Ovary (tissue), 3 donors: ENCODE measurements at regions not wholly inside any gene's neighbourhood (a gene's known extent, or its start where the extent isn't known, plus 50 kb on each side); places are given as distances from the start of the nearest gene placed in this dataset.

Experiments used
- CTCF ChIP-seq, 3 donors: fragments of 450-650 bp in 2 of 3; fragments of 200-600 bp in 1 of 3; IDR thresholded peaks; one replicate each; pipeline versions ENCODE4 v1.5.1 to v1.8.0; 2016 to 2022; ENCODE audit warnings: antibody characterized with exemption in 3 of 3, mild to moderate bottlenecking in 1 of 3
- EP300 ChIP-seq: sonication (generic); formaldehyde crosslinking; IDR thresholded peaks from one replicate; pipeline ENCODE4 v1.6.1; 2017; ENCODE audit warnings: antibody characterized with exemption
- POLR2A ChIP-seq: fragments of 450-650 bp; IDR thresholded peaks from one replicate; pipeline ENCODE4 v1.6.1; 2017; ENCODE audit warnings: antibody characterized with exemption, mild to moderate bottlenecking, moderate library complexity
- donor health status: DM: no; HTN: no; CAD: no.

- no peak for TF ChIP-seq CTCF (IDR thresholded peaks at IDR 0.05)
- no peak for TF ChIP-seq POLR2A
- TF ChIP-seq EP300 = no peak
Observed at GRCh38 chr4:181650033-181650825, 593.0 kb upstream of the TENM3 start.
